Panc1 (cell line): ENCODE measurements at regions not wholly inside any gene's neighbourhood (a gene's known extent, or its start where the extent isn't known, plus 50 kb on each side); places are given as distances from the start of the nearest gene placed in this dataset.

Experiments used
- CTCF ChIP-seq: fragments of 450-650 bp; IDR thresholded peaks from 2 replicates; pipeline ENCODE4 v1.5.1; 2017; ENCODE audit warnings: mild to moderate bottlenecking
- POLR2AphosphoS5 ChIP-seq: IDR thresholded peaks from 2 replicates; pipeline ENCODE4 v1.6.1; 2012; ENCODE audit warnings: mild to moderate bottlenecking, low read depth, low read length, moderate library complexity
- REST ChIP-seq, 2 experiments: IDR thresholded peaks; 2 replicates each; pipeline ENCODE4 v1.6.1; 2011 to 2012; ENCODE audit warnings: low read depth in 2 of 2, control low read depth in 1 of 2, low read length in 1 of 2, mild to moderate bottlenecking in 1 of 2, moderate library complexity in 1 of 2; ENCODE audit not compliant: insufficient read depth in 1 of 2
- TCF7L2 ChIP-seq: IDR thresholded peaks from 2 replicates; pipeline ENCODE4 v1.6.1; 2011; ENCODE audit warnings: mild to moderate bottlenecking, low read depth, low read length, inconsistent platforms

- TF ChIP-seq CTCF (no peak), REST (IDR thresholded peaks at IDR 0.05; ENCODE audit: insufficient read depth in 1 of 2, low read depth in 2 of 2, low read length in 1 of 2) (no peak), TCF7L2 (no peak), POLR2AphosphoS5 (no peak)
These were observed 53.6 kb upstream of the SSX2IP start for GRCh38 chr1:84743896-84744295.
